ENCODE measurements at regions not wholly inside any gene's neighbourhood (a gene's known extent, or its start where the extent isn't known, plus 50 kb on each side); places are given as distances from the start of the nearest gene placed in this dataset.
"Not testable (repeated sequence)": the region's sequence is repeated elsewhere in the genome, so short reads cannot be mapped to it uniquely, and the experiment has no call there.

DNA sequence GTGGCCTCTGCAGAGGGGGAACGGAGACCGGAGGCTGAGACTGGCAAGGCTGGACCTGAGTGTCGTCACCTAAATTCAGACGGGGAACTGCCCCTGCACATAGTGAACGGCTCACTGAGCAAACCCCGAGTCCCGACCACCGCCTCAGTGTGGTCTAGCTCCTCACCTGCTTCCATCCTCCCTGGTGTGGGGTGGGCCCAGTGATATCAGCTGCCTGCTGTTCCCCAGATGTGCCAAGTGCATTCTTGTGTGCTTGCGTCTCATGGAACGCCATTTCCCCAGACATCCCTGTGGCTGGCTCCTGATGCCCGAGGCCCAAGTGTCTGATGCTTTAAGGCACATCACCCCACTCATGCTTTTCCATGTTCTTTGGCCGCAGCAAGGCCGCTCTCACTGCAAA, 262.2 kb downstream of the OR4F29 start:
- TF ChIP-seq EZH2 (IDR thresholded peaks at IDR 0.05; ENCODE audit: borderline replicate concordance, low read depth, low read length, poor library complexity, severe bottlenecking); CTCF (conservative IDR thresholded peaks at IDR 0.05; ENCODE audit: low read depth, low read length): not testable (repeated sequence)

Measured in A673 (cell line).